GM23338 (cell line): ENCODE measurements at regions not wholly inside any gene's neighbourhood (a gene's known extent, or its start where the extent isn't known, plus 50 kb on each side); places are given as distances from the start of the nearest gene placed in this dataset.

ENCODE experiments used
- ATAC-seq: fragments of 200-7000 bp; cut with Tn5 transposase; 3 replicates; pipeline ENCODE4 v1.9.1; 2020
- DNase-seq: peaks from one replicate; pipeline ENCODE4 v3.0.0-alpha.2; 2015; ENCODE audit warnings: low spot score
- H2AFZ ChIP-seq: fragments of 200-600 bp; sonication (generic); 2 replicates; pipeline ENCODE4 v1.8.0; 2016; ENCODE audit warnings: antibody characterized with exemption, mild to moderate bottlenecking, moderate library complexity
- H3F3A ChIP-seq: fragments of 200-600 bp; sonication (generic); replicated peaks from 2 replicates; pipeline ENCODE4 v1.8.0; 2017; ENCODE audit warnings: antibody characterized with exemption, mixed run types, low read depth
- H3K27ac ChIP-seq: fragments of 200-600 bp; sonication (generic); 2 replicates; pipeline ENCODE4 v1.6.1; 2016; ENCODE audit warnings: low read depth
- H3K27me3 ChIP-seq: fragments of 200-600 bp; sonication (generic); 2 replicates; pipeline ENCODE4 v1.8.0; 2016; ENCODE audit warnings: mild to moderate bottlenecking, mixed run types, moderate library complexity; ENCODE audit not compliant: insufficient read depth
- H3K36me3 ChIP-seq: fragments of 200-600 bp; sonication (generic); 2 replicates; pipeline ENCODE4 v1.8.0; 2016; ENCODE audit warnings: mild to moderate bottlenecking; ENCODE audit not compliant: insufficient read depth
- H3K4me1 ChIP-seq: fragments of 200-600 bp; sonication (generic); 2 replicates; pipeline ENCODE4 v1.8.0; 2016; ENCODE audit warnings: mild to moderate bottlenecking, moderate library complexity; ENCODE audit not compliant: insufficient read depth
- H3K4me2 ChIP-seq: fragments of 200-600 bp; sonication (generic); 2 replicates; pipeline ENCODE4 v1.7.1; 2017; ENCODE audit warnings: mixed run types
- H3K4me3 ChIP-seq: fragments of 200-600 bp; sonication (generic); 2 replicates; pipeline ENCODE4 v1.6.1; 2016; ENCODE audit warnings: mixed run types
- H3K79me2 ChIP-seq: fragments of 200-600 bp; sonication (generic); replicated peaks from 2 replicates; pipeline ENCODE4 v1.8.0; 2017; ENCODE audit warnings: mild to moderate bottlenecking; ENCODE audit not compliant: insufficient read depth
- H3K9me2 ChIP-seq: fragments of 200-600 bp; sonication (generic); 2 replicates; pipeline ENCODE4 v1.8.0; 2017; ENCODE audit not compliant: insufficient read depth
- H4K20me1 ChIP-seq: fragments of 200-600 bp; sonication (generic); replicated peaks from 2 replicates; pipeline ENCODE4 v1.8.0; 2017; ENCODE audit warnings: mild to moderate bottlenecking; ENCODE audit not compliant: insufficient read depth
- H3K27ac Mint-ChIP-seq: 2 replicates; pipeline ENCODE4 v1.8.0; 2020; ENCODE audit warnings: inconsistent platforms, mild to moderate bottlenecking, moderate library complexity, mixed read lengths
- H3K27me3 Mint-ChIP-seq: 3 replicates; pipeline ENCODE4 v1.8.0; 2022; ENCODE audit warnings: low read depth, mild to moderate bottlenecking, moderate library complexity, mixed read lengths, inconsistent platforms; ENCODE audit not compliant: insufficient read depth, poor library complexity
- H3K36me3 Mint-ChIP-seq: 3 replicates; pipeline ENCODE4 v1.8.0; 2021; ENCODE audit warnings: low read depth, mild to moderate bottlenecking, inconsistent platforms, moderate library complexity, mixed read lengths
- H3K4me1 Mint-ChIP-seq: 3 replicates; pipeline ENCODE4 v1.8.0; 2020; ENCODE audit warnings: mild to moderate bottlenecking, inconsistent platforms, mixed read lengths
- H3K4me3 Mint-ChIP-seq: 3 replicates; pipeline ENCODE4 v1.8.0; 2021; ENCODE audit warnings: moderate library complexity, mild to moderate bottlenecking, inconsistent platforms, mixed read lengths
- H3K9me3 Mint-ChIP-seq: 3 replicates; pipeline ENCODE4 v1.8.0; 2020; ENCODE audit warnings: moderate library complexity, mild to moderate bottlenecking, inconsistent platforms, mixed read lengths
- CREB1 ChIP-seq: fragments of 250-450 bp; sonication (Bioruptor Pico); IDR thresholded peaks from 2 replicates; pipeline ENCODE4 v1.5.0; 2020; ENCODE audit warnings: low read depth, mild to moderate bottlenecking, moderate library complexity
- CTCF ChIP-seq, 2 experiments: fragments of 200-600 bp in 1 of 2; sonication (generic) in 1 of 2; conservative IDR thresholded peaks; 2 replicates each; pipeline versions ENCODE4 v1.5.1 to v1.6.1; 2016 to 2017; ENCODE audit warnings: antibody characterized with exemption in 2 of 2, low read depth in 2 of 2, mild to moderate bottlenecking in 2 of 2, moderate library complexity in 1 of 2
- ETS1 ChIP-seq: IDR thresholded peaks from 2 replicates; pipeline ENCODE4 v1.6.1; 2016; ENCODE audit warnings: antibody characterized with exemption
- EZH2 ChIP-seq: fragments of 200-600 bp; sonication (generic); IDR thresholded peaks from one replicate; pipeline ENCODE4 v1.8.0; 2017; ENCODE audit warnings: antibody characterized with exemption, mild to moderate bottlenecking, low read depth; ENCODE audit not compliant: unreplicated experiment
- JUNB ChIP-seq: IDR thresholded peaks from one replicate; pipeline ENCODE4 v1.6.1; 2016; ENCODE audit warnings: antibody characterized with exemption; ENCODE audit not compliant: unreplicated experiment
- NANOG ChIP-seq: IDR thresholded peaks from 2 replicates; pipeline ENCODE4 v1.6.1; 2016; ENCODE audit warnings: antibody characterized with exemption, borderline replicate concordance
- POLR2AphosphoS5 ChIP-seq: IDR thresholded peaks from 2 replicates; pipeline ENCODE4 v1.6.1; 2016; ENCODE audit warnings: antibody characterized with exemption, low read depth
- ZNF331 ChIP-seq: fragments of 250-450 bp; sonication (Bioruptor Pico); IDR thresholded peaks from 2 replicates; pipeline ENCODE4 v1.5.0; 2020; ENCODE audit warnings: low read depth, mild to moderate bottlenecking, moderate library complexity

GRCh38 chr5:167489202-167489601 lies 802.2 kb upstream of the WWC1 start:
- H3K4me1 ChIP-seq: no peaks in the 10 kb centered on the region
- no peak overlapping the region for H3K4me2 ChIP-seq
- Mint-ChIP-seq H3K9me3 (no peaks in the 10 kb centered on the region), H3K27ac (no peak overlapping the region), H3K4me3 (no peak overlapping the region), H3K27me3 (no peaks in the 10 kb centered on the region), H3K4me1 (no peaks in the 10 kb centered on the region), H3K36me3 (no peaks in the 10 kb centered on the region)
- no peak overlapping the region for H2AFZ ChIP-seq
- DNase-seq (no peak), ATAC-seq (no peak)
- no peak for TF ChIP-seq JUNB
- no peak for TF ChIP-seq CREB1 (CRISPR knock-in tag)
- H3F3A ChIP-seq: no peaks in the 10 kb centered on the region
- no peak overlapping the region for H3K4me3 ChIP-seq
- no peaks in the 10 kb centered on the region for H4K20me1 ChIP-seq
- no peaks in the 10 kb centered on the region for H3K27me3 ChIP-seq
- H3K9me2 ChIP-seq: 0 out of 2 replicates have a peak, but pooled peaks cover 6% of the 10 kb centered on the region
- H3K27ac ChIP-seq: no peak overlapping the region
- no peaks in the 10 kb centered on the region for H3K79me2 ChIP-seq
- H3K36me3 ChIP-seq: no peaks in the 10 kb centered on the region

- H3K27ac Mint-ChIP-seq: no peak overlapping the region
- no peak for ATAC-seq
- no peak overlapping the region for H3K4me3 ChIP-seq
- peaks cover 2% of the 10 kb centered on the region; the same call in 1 of the 3 replicates for H3K4me1 Mint-ChIP-seq
- no peaks in the 10 kb centered on the region for H3K27me3 ChIP-seq
- no peaks in the 10 kb centered on the region for H3K36me3 Mint-ChIP-seq
- H2AFZ ChIP-seq: 0 out of 2 replicates have a peak overlapping the region, but pooled peaks have one; percentile 39
- H3K9me3 Mint-ChIP-seq: no peaks in the 10 kb centered on the region
- H3K9me2 ChIP-seq: 0 out of 2 replicates have a peak, but pooled peaks cover 5% of the 10 kb centered on the region
- no peak overlapping the region for H3K4me2 ChIP-seq
- H3K4me3 Mint-ChIP-seq: no peak overlapping the region
- H3K4me1 ChIP-seq: no peaks in the 10 kb centered on the region
- TF ChIP-seq POLR2AphosphoS5 (no peak), ZNF331 (CRISPR knock-in tag) (no peak), NANOG (no peak), ETS1 (no peak), EZH2 (no peak), CTCF (conservative IDR thresholded peaks at IDR 0.05; ENCODE audit: low read depth in 2 of 2) (no peak)
- H3F3A ChIP-seq: no peaks in the 10 kb centered on the region
- H3K36me3 ChIP-seq: no peaks in the 10 kb centered on the region
- H3K79me2 ChIP-seq: no peaks in the 10 kb centered on the region
- no peak overlapping the region for H3K27ac ChIP-seq
- peaks cover 1% of the 10 kb centered on the region for H3K27me3 Mint-ChIP-seq
- DNase-seq: no peak
- H4K20me1 ChIP-seq: no peaks in the 10 kb centered on the region
Measured at GRCh38 chr5:167503926-167504720, 787.3 kb upstream of the WWC1 start.
